Ascending aorta (tissue), 2 donors: ENCODE measurements at regions not wholly inside any gene's neighbourhood (a gene's known extent, or its start where the extent isn't known, plus 50 kb on each side); places are given as distances from the start of the nearest gene placed in this dataset.

ENCODE experiments used
- DNase-seq, 2 donors: peaks; one replicate each; pipeline ENCODE4 v3.0.0-alpha.2; 2019; ENCODE audit warnings: low spot score in 2 of 2
- H3K27ac ChIP-seq, 2 donors: fragments of 200-600 bp; sonication (generic); one replicate each; pipeline ENCODE4 v1.5.1; 2016 to 2017; ENCODE audit warnings: mild to moderate bottlenecking in 1 of 2
- H3K27me3 ChIP-seq: fragments of 200-600 bp; sonication (generic); one replicate; pipeline ENCODE4 v1.5.1; 2017
- H3K36me3 ChIP-seq, 2 donors: fragments of 200-600 bp; sonication (generic); one replicate each; pipeline ENCODE4 v1.5.1; 2016
- H3K4me1 ChIP-seq, 2 donors: fragments of 200-600 bp; sonication (generic); one replicate each; pipeline ENCODE4 v1.5.1; 2016 to 2017; ENCODE audit warnings: mild to moderate bottlenecking in 1 of 2
- H3K4me3 ChIP-seq, 2 donors: fragments of 200-600 bp; sonication (generic); one replicate each; pipeline ENCODE4 v1.5.1; 2016 to 2017; ENCODE audit warnings: mild to moderate bottlenecking in 1 of 2
- H3K9me3 ChIP-seq, 2 donors: fragments of 200-600 bp; sonication (generic); one replicate each; pipeline ENCODE4 v1.5.1; 2016
- CTCF ChIP-seq, 3 experiments: fragments of 200-600 bp in 2 of 3; fragments of 450-650 bp in 1 of 3; sonication (generic) in 2 of 3; IDR thresholded peaks; one replicate each; pipeline ENCODE4 v1.5.1; 2016 to 2019; ENCODE audit warnings: antibody characterized with exemption in 3 of 3, mild to moderate bottlenecking in 1 of 3, moderate library complexity in 1 of 3
- intact Hi-C: fragments of 100-400 bp; cut with DNase I; formaldehyde crosslinking; loops from one replicate; pipeline ENCODE4 v1.15.1; 2023

DNA sequence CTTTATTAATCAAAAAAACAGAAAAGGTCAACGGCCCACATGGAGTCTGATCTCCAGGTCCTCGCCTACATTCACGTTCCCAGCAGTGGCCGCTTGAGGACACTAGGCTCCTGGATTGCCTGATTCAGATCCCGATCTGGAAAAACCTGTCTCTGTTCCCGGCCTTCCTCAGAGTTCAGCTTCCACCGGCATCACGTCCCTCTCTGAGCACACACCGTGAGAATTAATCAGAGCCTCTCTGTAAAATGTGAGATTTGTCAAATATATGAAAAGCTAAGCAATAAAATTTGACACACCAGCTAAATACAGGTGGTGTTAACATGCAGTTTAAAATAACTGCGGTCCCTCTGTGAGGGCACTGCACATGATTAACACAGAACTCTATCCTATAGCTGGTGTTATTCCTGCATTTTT lies 122.8 kb upstream of the COL21A1 start:
- Histone ChIP-seq H3K4me3 (peak overlapping the region in 1 of 2 donors; percentile 51), H3K27ac (peak overlapping the region; percentile 83 to 93), H3K27me3 (no peaks in the 10 kb centered on the region), H3K4me1 (peaks cover 6 to 53% of the 10 kb centered on the region in 2 donors), H3K9me3 (no peaks in the 10 kb centered on the region), H3K36me3 (no peaks in the 10 kb centered on the region)
- TF ChIP-seq CTCF (IDR thresholded peaks at IDR 0.05), result peak; percentile 68 to 85 (median 77)
- DNase-seq, result peak; percentile 38 to 90
- intact Hi-C loops, result loop anchor here (2.0 to 10.0 kb wide), 7 partner anchors 82 to 947 kb away; partner anchors contain the start of gene PRIM2

- no peak for TF ChIP-seq CTCF (IDR thresholded peaks at IDR 0.05)
- no peak for DNase-seq
- intact Hi-C loops, result loop anchor here (10.0 kb wide), 1 partner anchor 326 kb away; no protein-coding TSS in a partner anchor
- H3K4me1 ChIP-seq, result peaks cover 6 to 48% of the 10 kb centered on the region in 2 donors
- no peaks in the 10 kb centered on the region for H3K9me3 ChIP-seq
- no peaks in the 10 kb centered on the region for H3K27me3 ChIP-seq
- H3K4me3 ChIP-seq, result no peak overlapping the region
- H3K27ac ChIP-seq, result peak overlapping the region; percentile 83 to 93
- no peaks in the 10 kb centered on the region for H3K36me3 ChIP-seq
Observed at GRCh38 chr6:56368491-56368890, 121.1 kb upstream of the COL21A1 start.

DNA sequence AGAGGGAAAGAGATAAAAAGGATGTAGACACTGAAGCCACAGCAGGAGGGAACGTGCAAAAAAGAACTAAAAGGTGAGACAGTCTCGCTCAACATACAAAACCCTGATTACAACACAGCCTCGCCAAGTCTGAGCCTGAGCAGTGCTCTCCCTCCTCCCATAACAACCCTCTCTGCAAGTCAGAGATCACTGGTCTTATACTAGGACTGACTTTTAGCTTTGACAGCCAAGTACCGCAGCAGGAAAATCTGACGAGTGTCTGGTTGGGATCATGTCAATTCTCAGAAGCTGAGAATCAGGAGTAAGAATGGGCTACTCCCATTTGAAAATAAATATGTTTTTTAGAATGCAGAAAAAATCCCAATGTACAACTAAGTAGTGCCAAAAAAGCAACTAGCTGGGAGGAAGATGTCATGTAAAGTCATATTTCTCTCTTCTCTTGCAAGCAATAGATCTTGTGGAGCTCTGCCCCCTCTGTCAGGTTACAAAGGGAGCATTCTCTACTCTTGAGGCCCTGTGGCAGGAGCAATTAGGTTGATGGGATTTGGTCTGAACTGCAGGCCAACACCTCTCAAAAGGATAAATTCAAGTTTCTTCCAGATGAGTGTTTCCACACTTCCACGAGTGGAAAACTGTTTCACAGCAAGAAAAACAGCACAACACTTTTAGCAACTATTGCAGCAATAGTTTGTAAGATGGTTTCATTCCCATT lies 118.9 kb upstream of the COL21A1 start:
- no peak for TF ChIP-seq CTCF (IDR thresholded peaks at IDR 0.05)
- no peak for DNase-seq
- Histone ChIP-seq H3K36me3 (no peaks in the 10 kb centered on the region), H3K27ac (no peak overlapping the region), H3K9me3 (no peaks in the 10 kb centered on the region), H3K4me3 (no peak overlapping the region), H3K27me3 (no peaks in the 10 kb centered on the region), H3K4me1 (peaks cover 3 to 28% of the 10 kb centered on the region in 2 donors)
- intact Hi-C loops, result loop anchor here (10.0 kb wide), 1 partner anchor 329 kb away; no protein-coding TSS in a partner anchor

GRCh38 chr6:56364827-56365339 lies 117.5 kb upstream of the COL21A1 start:
- H3K4me3 ChIP-seq, result no peak overlapping the region
- no peaks in the 10 kb centered on the region for H3K9me3 ChIP-seq
- H3K4me1 ChIP-seq, result peaks cover 0 to 20% of the 10 kb centered on the region in 2 donors
- intact Hi-C loops, result loop anchor here (10.0 kb wide), 1 partner anchor 330 kb away; no protein-coding TSS in a partner anchor
- H3K27ac ChIP-seq, result no peak overlapping the region
- no peak for DNase-seq
- TF ChIP-seq CTCF (IDR thresholded peaks at IDR 0.05), result no peak
- H3K36me3 ChIP-seq, result no peaks in the 10 kb centered on the region
- H3K27me3 ChIP-seq, result no peaks in the 10 kb centered on the region

DNA sequence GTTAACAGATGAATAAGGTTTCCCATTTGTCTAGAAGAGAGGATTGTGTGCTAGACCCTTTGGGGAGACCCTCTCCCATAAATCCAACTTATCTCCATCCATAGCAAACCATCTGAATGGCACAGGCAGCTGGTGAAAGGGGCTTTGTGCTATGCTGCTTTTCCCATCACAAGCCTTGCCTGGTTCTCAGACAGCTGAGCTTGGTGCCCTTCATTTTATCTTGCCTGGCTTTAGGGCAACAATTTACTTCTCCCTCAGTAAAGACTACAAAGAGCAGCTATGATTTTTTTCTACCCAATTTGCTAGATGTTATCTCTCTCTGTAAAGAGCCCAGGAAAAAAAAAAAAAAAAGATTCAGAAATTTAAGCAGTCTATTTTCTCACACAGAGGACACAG lies 117.0 kb upstream of the COL21A1 start:
- no peak for DNase-seq
- intact Hi-C loops, result loop anchor here (10.0 kb wide), 1 partner anchor 330 kb away; no protein-coding TSS in a partner anchor
- Histone ChIP-seq H3K27me3 (no peaks in the 10 kb centered on the region), H3K4me1 (peaks cover 0 to 15% of the 10 kb centered on the region in 2 donors), H3K9me3 (no peaks in the 10 kb centered on the region), H3K27ac (no peak overlapping the region), H3K4me3 (no peak overlapping the region), H3K36me3 (no peaks in the 10 kb centered on the region)
- TF ChIP-seq CTCF (IDR thresholded peaks at IDR 0.05), result no peak
